Astrocyte (in vitro differentiated cells and primary cell): ENCODE measurements at regions not wholly inside any gene's neighbourhood (a gene's known extent, or its start where the extent isn't known, plus 50 kb on each side); places are given as distances from the start of the nearest gene placed in this dataset.

ENCODE experiments used
- DNase-seq: peaks from one replicate; pipeline ENCODE4 v3.0.0-alpha.2; 2010; ENCODE audit warnings: low read depth
- FAIRE-seq: peaks from 2 replicates; lab custom pipeline; 2011; peaks lifted over from hg19 to GRCh38; lab: Jason Lieb, UNC
- H2AFZ ChIP-seq: 2 replicates; pipeline ENCODE4 v1.6.0; 2012; ENCODE audit warnings: low read depth, low read length, inconsistent platforms
- H3K27ac ChIP-seq: 2 replicates; pipeline ENCODE4 v1.5.1; 2011; ENCODE audit warnings: low read depth, low read length, inconsistent platforms
- H3K27me3 ChIP-seq: 2 replicates; pipeline ENCODE4 v1.6.0; 2011; ENCODE audit warnings: low read length, inconsistent platforms; ENCODE audit not compliant: insufficient read depth
- H3K36me3 ChIP-seq: 2 replicates; pipeline ENCODE4 v1.5.1; 2011; ENCODE audit warnings: low read length, inconsistent platforms; ENCODE audit not compliant: insufficient read depth
- H3K4me1 ChIP-seq: 2 replicates; pipeline ENCODE4 v1.5.1; 2011; ENCODE audit warnings: low read length, inconsistent platforms; ENCODE audit not compliant: insufficient read depth
- H3K4me2 ChIP-seq: 2 replicates; pipeline ENCODE4 v1.6.0; 2012; ENCODE audit warnings: low read length, inconsistent platforms
- H3K4me3 ChIP-seq: 2 replicates; pipeline ENCODE4 v1.5.1; 2011; ENCODE audit warnings: low read depth, mild to moderate bottlenecking, low read length, inconsistent platforms; ENCODE audit not compliant: insufficient read depth
- H3K79me2 ChIP-seq: 2 replicates; pipeline ENCODE4 v1.6.0; 2012; ENCODE audit warnings: mild to moderate bottlenecking, low read length, inconsistent platforms; ENCODE audit not compliant: insufficient read depth
- H3K9ac ChIP-seq: 2 replicates; pipeline ENCODE4 v1.6.0; 2012; ENCODE audit warnings: mild to moderate bottlenecking, low read length, inconsistent platforms
- H3K9me3 ChIP-seq: 2 replicates; pipeline ENCODE4 v1.5.1; 2012; ENCODE audit warnings: low read depth, mild to moderate bottlenecking, low read length, inconsistent platforms; ENCODE audit not compliant: insufficient read depth
- H4K20me1 ChIP-seq: 2 replicates; pipeline ENCODE4 v1.6.0; 2012; ENCODE audit warnings: low read length, inconsistent platforms; ENCODE audit not compliant: insufficient read depth
- H3K27ac Mint-ChIP-seq: one replicate; pipeline ENCODE4 v1.8.0; 2021; ENCODE audit warnings: mild to moderate bottlenecking, mixed read lengths; ENCODE audit not compliant: unreplicated experiment
- H3K27me3 Mint-ChIP-seq: one replicate; pipeline ENCODE4 v1.8.0; 2021; ENCODE audit warnings: low read depth, mixed read lengths; ENCODE audit not compliant: unreplicated experiment
- H3K36me3 Mint-ChIP-seq: one replicate; pipeline ENCODE4 v1.8.0; 2021; ENCODE audit warnings: low read depth, mixed read lengths; ENCODE audit not compliant: unreplicated experiment
- H3K4me1 Mint-ChIP-seq: one replicate; pipeline ENCODE4 v1.8.0; 2021; ENCODE audit warnings: low read depth, mixed read lengths; ENCODE audit not compliant: unreplicated experiment
- H3K4me3 Mint-ChIP-seq: one replicate; pipeline ENCODE4 v1.8.0; 2021; ENCODE audit warnings: mild to moderate bottlenecking, moderate library complexity, mixed read lengths; ENCODE audit not compliant: unreplicated experiment
- H3K9me3 Mint-ChIP-seq: one replicate; pipeline ENCODE4 v1.8.0; 2021; ENCODE audit warnings: mild to moderate bottlenecking, mixed read lengths; ENCODE audit not compliant: unreplicated experiment
- EZH2 ChIP-seq: IDR thresholded peaks from 2 replicates; pipeline ENCODE4 v1.6.1; 2012; ENCODE audit warnings: mild to moderate bottlenecking, low read length, inconsistent platforms; ENCODE audit not compliant: insufficient read depth
- TF ChIP-seq, protein P1 (sequence below): IDR thresholded peaks from 2 replicates; pipeline ENCODE4 v1.5.1; 2011; ENCODE audit warnings: low read depth, mild to moderate bottlenecking, inconsistent platforms, low read length, moderate library complexity; ENCODE audit not compliant: insufficient read depth

DNA sequence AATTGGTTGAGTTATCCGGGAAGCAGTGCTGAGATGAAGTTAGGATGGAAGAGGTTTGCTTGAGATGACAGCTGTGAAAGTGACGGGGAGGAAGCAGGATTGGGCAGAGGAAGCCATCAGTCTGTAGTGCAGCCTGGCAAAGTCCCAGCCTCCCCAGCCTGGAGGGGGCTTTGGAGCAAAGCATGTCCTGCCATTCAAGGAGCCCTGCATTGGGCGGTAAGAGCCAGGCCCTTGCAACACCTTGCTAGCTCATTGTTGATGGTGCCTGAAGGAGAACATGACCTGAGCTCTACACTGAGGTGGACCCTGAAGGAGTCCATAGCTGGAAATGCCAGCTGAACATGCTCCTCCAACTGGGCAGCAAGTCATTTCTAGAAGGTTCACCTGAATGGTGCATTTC, 228.9 kb downstream of the ACKR3 start:
- FAIRE-seq: no peak
- Histone ChIP-seq H3K79me2 (no peaks in the 10 kb centered on the region), H3K9ac (no peak overlapping the region)

DNA sequence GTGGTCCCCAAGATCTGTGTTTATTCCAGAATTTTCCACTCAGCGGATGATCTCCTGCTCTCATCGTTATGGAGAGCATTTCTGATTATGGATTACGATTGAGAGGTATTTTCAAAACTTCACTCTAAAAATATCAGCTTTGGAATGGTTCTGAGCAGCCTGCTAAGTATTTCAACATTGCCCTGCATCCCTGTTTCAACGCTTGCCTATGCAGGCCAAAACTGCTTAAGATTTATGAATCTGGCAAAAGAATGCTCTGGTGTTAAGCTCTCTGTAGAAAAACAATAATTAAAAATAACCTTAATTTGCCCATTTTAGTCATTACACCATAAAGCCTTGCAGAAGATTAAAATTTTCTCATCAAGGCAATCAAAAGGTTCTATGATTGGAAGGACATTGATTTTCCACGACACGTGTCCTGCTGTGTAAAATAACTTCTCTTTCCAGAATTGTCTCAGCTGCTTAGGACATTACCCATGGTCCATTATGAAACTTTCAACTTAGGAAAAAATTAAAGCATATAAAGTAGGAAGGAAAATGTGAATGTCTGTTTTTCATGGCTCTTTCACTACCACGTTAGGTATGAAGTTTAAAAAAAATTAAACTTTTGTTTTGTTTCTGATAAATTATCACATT, 229.9 kb downstream of the ACKR3 start:
- Histone ChIP-seq H3K79me2 (no peaks in the 10 kb centered on the region), H3K36me3 (peaks cover 2% of the 10 kb centered on the region), H3K27me3 (no peaks in the 10 kb centered on the region), H3K9me3 (no peaks in the 10 kb centered on the region), H3K4me3 (no peak overlapping the region), H4K20me1 (no peaks in the 10 kb centered on the region), H3K9ac (no peak overlapping the region), H3K4me2 (no peak overlapping the region), H2AFZ (no peak overlapping the region), H3K27ac (no peak overlapping the region), H3K4me1 (no peaks in the 10 kb centered on the region)
- Mint-ChIP-seq H3K36me3 (no peaks in the 10 kb centered on the region), H3K27me3 (peaks cover 13% of the 10 kb centered on the region), H3K9me3 (peaks cover 7% of the 10 kb centered on the region), H3K4me1 (peaks cover 3% of the 10 kb centered on the region), H3K4me3 (no peak overlapping the region), H3K27ac (no peak overlapping the region)
- no peak for FAIRE-seq
- DNase-seq: no peak
- TF ChIP-seq, protein P1, sequence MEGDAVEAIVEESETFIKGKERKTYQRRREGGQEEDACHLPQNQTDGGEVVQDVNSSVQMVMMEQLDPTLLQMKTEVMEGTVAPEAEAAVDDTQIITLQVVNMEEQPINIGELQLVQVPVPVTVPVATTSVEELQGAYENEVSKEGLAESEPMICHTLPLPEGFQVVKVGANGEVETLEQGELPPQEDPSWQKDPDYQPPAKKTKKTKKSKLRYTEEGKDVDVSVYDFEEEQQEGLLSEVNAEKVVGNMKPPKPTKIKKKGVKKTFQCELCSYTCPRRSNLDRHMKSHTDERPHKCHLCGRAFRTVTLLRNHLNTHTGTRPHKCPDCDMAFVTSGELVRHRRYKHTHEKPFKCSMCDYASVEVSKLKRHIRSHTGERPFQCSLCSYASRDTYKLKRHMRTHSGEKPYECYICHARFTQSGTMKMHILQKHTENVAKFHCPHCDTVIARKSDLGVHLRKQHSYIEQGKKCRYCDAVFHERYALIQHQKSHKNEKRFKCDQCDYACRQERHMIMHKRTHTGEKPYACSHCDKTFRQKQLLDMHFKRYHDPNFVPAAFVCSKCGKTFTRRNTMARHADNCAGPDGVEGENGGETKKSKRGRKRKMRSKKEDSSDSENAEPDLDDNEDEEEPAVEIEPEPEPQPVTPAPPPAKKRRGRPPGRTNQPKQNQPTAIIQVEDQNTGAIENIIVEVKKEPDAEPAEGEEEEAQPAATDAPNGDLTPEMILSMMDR: no peak
- no peak for TF ChIP-seq EZH2

More for the DNA sequence above, 228.9 kb downstream of the ACKR3 start:
- Histone ChIP-seq H3K9me3 (no peaks in the 10 kb centered on the region), H3K4me2 (no peak overlapping the region), H3K27me3 (no peaks in the 10 kb centered on the region), H3K4me3 (no peak overlapping the region), H3K4me1 (no peaks in the 10 kb centered on the region), H2AFZ (no peak overlapping the region), H3K27ac (no peak overlapping the region), H3K36me3 (peaks cover 2% of the 10 kb centered on the region), H4K20me1 (no peaks in the 10 kb centered on the region)
- no peaks in the 10 kb centered on the region for H3K36me3 Mint-ChIP-seq
- H3K27ac Mint-ChIP-seq: no peak overlapping the region
- no peak for DNase-seq
- peaks cover 10% of the 10 kb centered on the region for H3K9me3 Mint-ChIP-seq
- peaks cover 9% of the 10 kb centered on the region for H3K4me1 Mint-ChIP-seq
- TF ChIP-seq, protein P1: no peak
- TF ChIP-seq EZH2: no peak
- no peak overlapping the region for H3K4me3 Mint-ChIP-seq
- peaks cover 13% of the 10 kb centered on the region for H3K27me3 Mint-ChIP-seq

DNA sequence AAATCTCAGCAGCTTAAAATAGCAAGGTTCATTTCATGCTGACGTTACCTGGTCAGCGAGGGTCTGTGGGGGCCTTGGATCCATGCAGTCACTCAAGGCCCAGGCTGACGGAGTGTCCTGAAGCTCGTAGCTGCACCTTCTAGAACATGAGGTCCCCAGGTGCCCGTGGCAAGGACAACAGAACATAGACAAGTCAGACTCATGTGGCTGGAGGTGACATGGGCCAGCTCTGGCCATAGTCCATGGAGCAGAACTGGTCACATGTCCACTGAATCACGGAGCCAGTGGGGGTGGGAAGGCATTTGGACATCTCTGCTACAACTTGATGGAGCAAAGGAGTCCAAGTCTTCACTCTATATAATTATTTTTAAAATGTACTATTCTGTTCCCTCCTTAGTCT, 233.2 kb downstream of the ACKR3 start:
- TF ChIP-seq, protein P1: no peak
- TF ChIP-seq EZH2: no peak

More for the DNA sequence above, 233.2 kb downstream of the ACKR3 start:
- Mint-ChIP-seq H3K4me1 (no peaks in the 10 kb centered on the region), H3K36me3 (no peaks in the 10 kb centered on the region), H3K27ac (no peak overlapping the region), H3K27me3 (peaks cover 4% of the 10 kb centered on the region), H3K4me3 (no peak overlapping the region), H3K9me3 (peaks cover 3% of the 10 kb centered on the region)
- DNase-seq (no peak), FAIRE-seq (no peak)
- no peak overlapping the region for H3K27ac ChIP-seq
- H4K20me1 ChIP-seq: no peaks in the 10 kb centered on the region
- no peak overlapping the region for H3K9ac ChIP-seq
- no peaks in the 10 kb centered on the region for H3K79me2 ChIP-seq
- H3K4me3 ChIP-seq: no peak overlapping the region
- H3K36me3 ChIP-seq: peaks cover 2% of the 10 kb centered on the region
- H3K9me3 ChIP-seq: no peaks in the 10 kb centered on the region
- H3K27me3 ChIP-seq: no peaks in the 10 kb centered on the region
- H3K4me1 ChIP-seq: no peaks in the 10 kb centered on the region
- no peak overlapping the region for H2AFZ ChIP-seq
- H3K4me2 ChIP-seq: no peak overlapping the region
